Natural killer cell (primary cell): ENCODE measurements at regions not wholly inside any gene's neighbourhood (a gene's known extent, or its start where the extent isn't known, plus 50 kb on each side); places are given as distances from the start of the nearest gene placed in this dataset.

ENCODE experiments used
- ATAC-seq, 3 donors: fragments of 150-1000 bp in 2 of 3; fragments of 200-7000 bp in 1 of 3; cut with Tn5 transposase; 1 replicate in 1 of 3; 2 replicates in 2 of 3; pipeline ENCODE4 v1.10.0; 2021; ENCODE audit warnings: mild to moderate bottlenecking in 2 of 3, moderate library complexity in 2 of 3
- DNase-seq, 2 donors: peaks; one replicate each; pipeline versions ENCODE4 v3.0.0 to v3.0.0-alpha.2; 2013 to 2021; ENCODE audit warnings: mixed read lengths in 1 of 2
- H3K27ac ChIP-seq: one replicate; pipeline ENCODE4 v1.5.1; 2013; ENCODE audit warnings: mild to moderate bottlenecking, low read length
- H3K27me3 ChIP-seq: one replicate; pipeline ENCODE4 v1.6.1; 2013; ENCODE audit warnings: low read length; ENCODE audit not compliant: control insufficient read depth, insufficient read depth
- H3K36me3 ChIP-seq: one replicate; pipeline ENCODE4 v1.6.1; 2013; ENCODE audit warnings: low read length; ENCODE audit not compliant: control insufficient read depth, insufficient read depth
- H3K4me1 ChIP-seq: one replicate; pipeline ENCODE4 v1.6.1; 2013; ENCODE audit warnings: low read length; ENCODE audit not compliant: control insufficient read depth, insufficient read depth
- H3K4me3 ChIP-seq: one replicate; pipeline ENCODE4 v1.5.1; 2013; ENCODE audit warnings: low read length
- H3K9me3 ChIP-seq: one replicate; pipeline ENCODE4 v1.6.1; 2013; ENCODE audit warnings: low read length; ENCODE audit not compliant: control insufficient read depth, insufficient read depth
- H3K27ac Mint-ChIP-seq, 2 donors: one replicate each; pipeline ENCODE4 v1.8.0; 2022; ENCODE audit warnings: mild to moderate bottlenecking in 2 of 2, mixed read lengths in 2 of 2, moderate library complexity in 1 of 2
- H3K27me3 Mint-ChIP-seq, 2 donors: one replicate each; pipeline ENCODE4 v1.8.0; 2022; ENCODE audit warnings: low read depth in 2 of 2, mixed read lengths in 2 of 2
- H3K36me3 Mint-ChIP-seq: one replicate; pipeline ENCODE4 v1.8.0; 2022; ENCODE audit warnings: mixed read lengths
- H3K4me1 Mint-ChIP-seq, 2 donors: one replicate each; pipeline ENCODE4 v1.8.0; 2022; ENCODE audit warnings: mixed read lengths in 2 of 2
- H3K4me3 Mint-ChIP-seq: one replicate; pipeline ENCODE4 v1.8.0; 2022; ENCODE audit warnings: mild to moderate bottlenecking, moderate library complexity, mixed read lengths
- H3K9me3 Mint-ChIP-seq, 2 donors: one replicate each; pipeline ENCODE4 v1.8.0; 2022; ENCODE audit warnings: mixed read lengths in 2 of 2
- CTCF ChIP-seq: fragments of 200-600 bp; IDR thresholded peaks from one replicate; pipeline ENCODE4 v1.8.0; 2022; ENCODE audit warnings: antibody characterized with exemption
- WGBS: methylation state at CpG from one replicate; pipeline ENCODE4 v1.1.7; 2013; ENCODE audit warnings: missing lambda C conversion rate; ENCODE audit not compliant: insufficient coverage; 5-methylcytosine and 5-hydroxymethylcytosine counted together
- intact Hi-C: fragments of 100-400 bp; cut with micrococcal nuclease; formaldehyde crosslinking; loops from one replicate; pipeline ENCODE4 v1.14.2; 2022

- H3K9me3 Mint-ChIP-seq = no peaks in the 10 kb centered on the region
- no peak overlapping the region for H3K4me3 Mint-ChIP-seq
- H3K4me1 Mint-ChIP-seq = no peaks in the 10 kb centered on the region
- WGBS = 87% methylated on average over 4 of the region's 4 CpGs
- no peak for DNase-seq
- H3K9me3 ChIP-seq = no peaks in the 10 kb centered on the region
- H3K36me3 Mint-ChIP-seq = no peaks in the 10 kb centered on the region
- no peaks in the 10 kb centered on the region for H3K36me3 ChIP-seq
- no peak for ATAC-seq
- H3K27ac ChIP-seq = no peak overlapping the region
- no peak overlapping the region for H3K4me3 ChIP-seq
- no peaks in the 10 kb centered on the region for H3K4me1 ChIP-seq
- no peaks in the 10 kb centered on the region for H3K27me3 Mint-ChIP-seq
- no peak for TF ChIP-seq CTCF
- H3K27me3 ChIP-seq = no peaks in the 10 kb centered on the region
- intact Hi-C loops = no loop called here
- H3K27ac Mint-ChIP-seq = no peak overlapping the region
Observed at GRCh38 chr12:115305275-115305674, 621.3 kb upstream of the TBX3 start.

GRCh38 chr12:115303723-115304309 is 619.8 kb upstream of the TBX3 start:
- H3K27ac Mint-ChIP-seq = no peak overlapping the region
- no peaks in the 10 kb centered on the region for H3K36me3 Mint-ChIP-seq
- Histone ChIP-seq H3K27ac (no peak overlapping the region), H3K4me3 (no peak overlapping the region), H3K4me1 (no peaks in the 10 kb centered on the region), H3K36me3 (no peaks in the 10 kb centered on the region), H3K27me3 (no peaks in the 10 kb centered on the region), H3K9me3 (no peaks in the 10 kb centered on the region)
- intact Hi-C loops = no loop called here
- ATAC-seq (no peak), DNase-seq (no peak)
- H3K9me3 Mint-ChIP-seq = no peaks in the 10 kb centered on the region
- no peaks in the 10 kb centered on the region for H3K27me3 Mint-ChIP-seq
- H3K4me3 Mint-ChIP-seq = no peak overlapping the region
- WGBS = 48% methylated on average over 2 of the region's 4 CpGs
- no peaks in the 10 kb centered on the region for H3K4me1 Mint-ChIP-seq
- TF ChIP-seq CTCF = no peak

- Histone ChIP-seq H3K27ac (no peak overlapping the region), H3K4me3 (no peak overlapping the region), H3K9me3 (no peaks in the 10 kb centered on the region), H3K36me3 (no peaks in the 10 kb centered on the region), H3K27me3 (no peaks in the 10 kb centered on the region), H3K4me1 (no peaks in the 10 kb centered on the region)
- H3K27ac Mint-ChIP-seq = no peak overlapping the region
- ATAC-seq (no peak), DNase-seq (no peak)
- intact Hi-C loops = no loop called here
- no peaks in the 10 kb centered on the region for H3K36me3 Mint-ChIP-seq
- H3K4me1 Mint-ChIP-seq = no peaks in the 10 kb centered on the region
- H3K4me3 Mint-ChIP-seq = no peak overlapping the region
- TF ChIP-seq CTCF = no peak
- H3K27me3 Mint-ChIP-seq = no peaks in the 10 kb centered on the region
- WGBS = 65% methylated on average over 2 of the region's 2 CpGs
- H3K9me3 Mint-ChIP-seq = peaks cover 2% of the 10 kb centered on the region in 2 donors
Observed at GRCh38 chr12:115297445-115297844, 613.5 kb upstream of the TBX3 start.

- no peaks in the 10 kb centered on the region for H3K4me1 ChIP-seq
- TF ChIP-seq CTCF = no peak
- Mint-ChIP-seq H3K4me1 (no peaks in the 10 kb centered on the region), H3K36me3 (no peaks in the 10 kb centered on the region), H3K27me3 (no peaks in the 10 kb centered on the region), H3K27ac (no peak overlapping the region), H3K9me3 (peaks cover 2% of the 10 kb centered on the region in 2 donors), H3K4me3 (no peak overlapping the region)
- DNase-seq = no peak
- H3K4me3 ChIP-seq = no peak overlapping the region
- intact Hi-C loops = no loop called here
- 86% methylated on average over 5 of the region's 5 CpGs for WGBS
- no peaks in the 10 kb centered on the region for H3K27me3 ChIP-seq
- H3K27ac ChIP-seq = no peak overlapping the region
- H3K9me3 ChIP-seq = no peaks in the 10 kb centered on the region
- ATAC-seq = no peak
- no peaks in the 10 kb centered on the region for H3K36me3 ChIP-seq
Observed at GRCh38 chr12:115296613-115297198, 612.7 kb upstream of the TBX3 start.
